Psoas muscle (tissue), 7 donors: ENCODE measurements at regions not wholly inside any gene's neighbourhood (a gene's known extent, or its start where the extent isn't known, plus 50 kb on each side); places are given as distances from the start of the nearest gene placed in this dataset.

Experiments
- ATAC-seq, 4 donors: fragments of 200-7000 bp; cut with Tn5 transposase; one replicate each; pipeline ENCODE4 v1.9.1; 2020; ENCODE audit warnings: moderate library complexity in 3 of 4, mild to moderate bottlenecking in 2 of 4
- DNase-seq, 2 donors: peaks; one replicate each; pipeline ENCODE4 v3.0.0-alpha.2; 2020
- H3K27ac ChIP-seq: fragments of 200-600 bp; one replicate; pipeline ENCODE4 v1.8.0; 2022
- H3K27me3 ChIP-seq, 3 donors: fragments of 200-600 bp in 1 of 3; one replicate each; pipeline versions ENCODE4 v1.6.1 to v1.8.0; 2013 to 2022; ENCODE audit warnings: low read length in 2 of 3, mild to moderate bottlenecking in 2 of 3, moderate library complexity in 1 of 3; ENCODE audit not compliant: insufficient read depth in 3 of 3
- H3K36me3 ChIP-seq, 2 donors: fragments of 200-600 bp in 1 of 2; one replicate each; pipeline versions ENCODE4 v1.6.1 to v1.8.0; 2013 to 2022; ENCODE audit warnings: low read depth in 1 of 2, mild to moderate bottlenecking in 1 of 2, moderate library complexity in 1 of 2; ENCODE audit not compliant: insufficient read depth in 1 of 2
- H3K4me1 ChIP-seq: fragments of 200-600 bp; one replicate; pipeline ENCODE4 v1.8.0; 2022
- H3K4me3 ChIP-seq: fragments of 200-600 bp; one replicate; pipeline ENCODE4 v1.8.0; 2022; ENCODE audit warnings: mild to moderate bottlenecking
- H3K9me3 ChIP-seq: fragments of 200-600 bp; one replicate; pipeline ENCODE4 v1.8.0; 2022
- CTCF ChIP-seq: fragments of 200-600 bp; IDR thresholded peaks from one replicate; pipeline ENCODE4 v1.8.0; 2022; ENCODE audit warnings: antibody characterized with exemption
- WGBS, 3 donors: extraction: QIAGEN DNeasy Blood & Tissue Kit; methylation state at CpG; one replicate each; pipeline versions ENCODE4 v1.1.6 to v1.1.7; 2013; 5-methylcytosine and 5-hydroxymethylcytosine counted together
- intact Hi-C, 2 donors: fragments of 100-400 bp; cut with DNase I; formaldehyde crosslinking; loops; one replicate each; pipeline versions ENCODE4 v1.11.0 to v1.14.2; 2022
- donor health status: healthy with polysubstance abuse.
- donor health status: DM: no; HTN: no; CAD: no; lungs with moderate emphysema.
- donor health status: Bipolar disorder and iron deficiency.
- donor health status: healthy.
- donor health status: DM: yes; HTN: yes; CAD: no.
- donor health status: DM: no; HTN: no; CAD: no.
- donor health status: DM: yes; HTN: yes; CAD: no.

- WGBS, 3 donors = 48 to 55% (median 50%) methylated on average over 4 of the region's 4 CpGs
- DNase-seq = no peak
- TF ChIP-seq CTCF = no peak
These were observed 125.4 kb upstream of the PLEKHA5 start for GRCh38 chr12:19003987-19004619.

GRCh38 chr12:19005257-19005801 is 124.2 kb upstream of the PLEKHA5 start:
- intact Hi-C loops = no loop called here
- no peaks in the 10 kb centered on the region for H3K27me3 ChIP-seq
- H3K27ac ChIP-seq = no peak overlapping the region
- 78 to 90% (median 86%) methylated on average over 4 of the region's 4 CpGs for WGBS, 3 donors
- DNase-seq (no peak), ATAC-seq (no peak)
- H3K4me1 ChIP-seq = no peaks in the 10 kb centered on the region
- H3K36me3 ChIP-seq = no peaks in the 10 kb centered on the region
- no peaks in the 10 kb centered on the region for H3K9me3 ChIP-seq
- TF ChIP-seq CTCF = no peak
- H3K4me3 ChIP-seq = no peak overlapping the region

More at GRCh38 chr12:19003987-19004619, 125.4 kb upstream of the PLEKHA5 start:
- Histone ChIP-seq H3K4me3 (no peak overlapping the region), H3K27me3 (no peaks in the 10 kb centered on the region), H3K9me3 (no peaks in the 10 kb centered on the region), H3K27ac (no peak overlapping the region), H3K4me1 (no peaks in the 10 kb centered on the region), H3K36me3 (no peaks in the 10 kb centered on the region)
- no peak for ATAC-seq
- intact Hi-C loops = no loop called here

GRCh38 chr12:19006626-19007137 is 122.9 kb upstream of the PLEKHA5 start:
- no peak for DNase-seq
- H3K9me3 ChIP-seq = no peaks in the 10 kb centered on the region
- intact Hi-C loops = no loop called here
- no peaks in the 10 kb centered on the region for H3K27me3 ChIP-seq
- no peak for ATAC-seq
- H3K4me3 ChIP-seq = no peak overlapping the region
- WGBS, 3 donors = 60 to 74% (median 73%) methylated on average over 1 of the region's 1 CpG
- H3K36me3 ChIP-seq = no peaks in the 10 kb centered on the region
- H3K27ac ChIP-seq = no peak overlapping the region
- no peaks in the 10 kb centered on the region for H3K4me1 ChIP-seq
- TF ChIP-seq CTCF = no peak

GRCh38 chr12:19008102-19008501 is 121.4 kb upstream of the PLEKHA5 start:
- DNase-seq (no peak), ATAC-seq (no peak)
- Histone ChIP-seq H3K4me1 (no peaks in the 10 kb centered on the region), H3K27me3 (no peaks in the 10 kb centered on the region), H3K9me3 (no peaks in the 10 kb centered on the region), H3K4me3 (no peak overlapping the region), H3K36me3 (no peaks in the 10 kb centered on the region), H3K27ac (no peak overlapping the region)
- WGBS, 3 donors = 71 to 77% (median 77%) methylated on average over 2 of the region's 2 CpGs
- intact Hi-C loops = no loop called here
- TF ChIP-seq CTCF = no peak

DNA sequence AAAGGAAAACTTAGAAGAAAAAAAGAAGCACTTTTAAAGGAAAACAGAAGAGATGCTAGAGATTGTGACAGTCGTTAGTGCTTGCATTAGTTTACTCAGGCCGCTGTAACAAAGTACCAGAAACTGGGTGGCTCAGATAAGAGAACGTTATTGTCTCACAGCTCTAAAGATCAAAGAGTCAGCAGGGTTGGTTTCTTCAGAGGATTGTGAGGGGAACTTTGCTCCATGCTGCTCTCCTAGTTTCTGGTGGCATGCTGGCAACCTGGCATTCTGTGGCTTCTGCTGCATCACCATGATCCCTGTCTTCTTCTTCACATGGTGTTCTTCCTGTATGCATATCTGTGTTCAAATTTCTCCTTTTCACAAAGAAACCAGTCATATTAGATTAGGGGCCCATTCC is 119.4 kb upstream of the PLEKHA5 start:
- DNase-seq (no peak), ATAC-seq (no peak)
- intact Hi-C loops = no loop called here
- no peak overlapping the region for H3K4me3 ChIP-seq
- no peak overlapping the region for H3K27ac ChIP-seq
- WGBS, 3 donors = 51 to 64% (median 55%) methylated on average over 3 of the region's 3 CpGs
- no peaks in the 10 kb centered on the region for H3K9me3 ChIP-seq
- no peak for TF ChIP-seq CTCF
- H3K4me1 ChIP-seq = no peaks in the 10 kb centered on the region
- H3K27me3 ChIP-seq = no peaks in the 10 kb centered on the region
- no peaks in the 10 kb centered on the region for H3K36me3 ChIP-seq
